Thoracic aorta (tissue), 2 donors: ENCODE measurements at regions not wholly inside any gene's neighbourhood (a gene's known extent, or its start where the extent isn't known, plus 50 kb on each side); places are given as distances from the start of the nearest gene placed in this dataset.
A peak's percentile ranks its signal among the peaks of the same experiment; 100 is the strongest.
"Not testable (repeated sequence)": the region's sequence is repeated elsewhere in the genome, so short reads cannot be mapped to it uniquely, and the experiment has no call there.

ENCODE experiments used
- ATAC-seq: fragments of 150-250 bp; one replicate; pipeline ENCODE4 v1.8.0; 2017; ENCODE audit warnings: low read depth; ENCODE audit not compliant: insufficient number of reproducible peaks, low FRiP score
- DNase-seq: peaks from one replicate; pipeline ENCODE4 v3.0.0-alpha.2; 2020; ENCODE audit warnings: low spot score
- H3K27ac ChIP-seq, 2 donors: fragments of 200-600 bp; sonication (generic); 1 replicate in 1 of 2; 2 replicates in 1 of 2; pipeline ENCODE4 v1.5.1; 2016; ENCODE audit warnings: mild to moderate bottlenecking in 2 of 2, moderate library complexity in 2 of 2
- H3K27me3 ChIP-seq: fragments of 200-600 bp; sonication (generic); replicated peaks from 2 replicates; pipeline ENCODE4 v1.6.0; 2016; ENCODE audit warnings: mild to moderate bottlenecking; ENCODE audit not compliant: insufficient read depth
- H3K36me3 ChIP-seq: fragments of 200-600 bp; sonication (generic); one replicate; pipeline ENCODE4 v1.5.1; 2016
- H3K4me1 ChIP-seq, 2 donors: fragments of 200-600 bp; sonication (generic); 1 replicate in 1 of 2; 2 replicates in 1 of 2; pipeline versions ENCODE4 v1.5.1 to v1.6.0; 2016; ENCODE audit warnings: low read depth in 2 of 2, mild to moderate bottlenecking in 1 of 2; ENCODE audit not compliant: control insufficient read depth in 1 of 2
- H3K4me3 ChIP-seq: fragments of 200-600 bp; sonication (generic); 2 replicates; pipeline ENCODE4 v1.5.1; 2016; ENCODE audit warnings: mild to moderate bottlenecking
- H3K9me3 ChIP-seq: fragments of 200-600 bp; sonication (generic); 2 replicates; pipeline ENCODE4 v1.5.1; 2016
- CTCF ChIP-seq: fragments of 200-600 bp; sonication (generic); IDR thresholded peaks from one replicate; pipeline ENCODE4 v1.5.1; 2019; ENCODE audit warnings: antibody characterized with exemption

GRCh38 chr3:170690661-170690981, 104.7 kb upstream of the SLC7A14 start:
- peaks cover 12 to 18% of the 10 kb centered on the region in 2 donors for H3K4me1 ChIP-seq
- no peaks in the 10 kb centered on the region for H3K9me3 ChIP-seq
- DNase-seq (no peak), ATAC-seq (no peak)
- H3K4me3 ChIP-seq, result no peak overlapping the region
- no peaks in the 10 kb centered on the region for H3K36me3 ChIP-seq
- H3K27ac ChIP-seq, result peak overlapping the region in 1 of 2 donors; percentile 64
- TF ChIP-seq CTCF, result no peak
- H3K27me3 ChIP-seq, result no peaks in the 10 kb centered on the region

- H3K4me1 ChIP-seq, result peaks cover 12 to 18% of the 10 kb centered on the region in 2 donors
- no peak overlapping the region for H3K4me3 ChIP-seq
- no peak for DNase-seq
- no peaks in the 10 kb centered on the region for H3K9me3 ChIP-seq
- H3K27ac ChIP-seq, result peak overlapping the region; percentile 10 to 64
- no peak for ATAC-seq
- TF ChIP-seq CTCF, result peak; percentile 49
- H3K27me3 ChIP-seq, result no peaks in the 10 kb centered on the region
- no peaks in the 10 kb centered on the region for H3K36me3 ChIP-seq
These were observed 104.2 kb upstream of the SLC7A14 start for GRCh38 chr3:170689893-170690660.

GRCh38 chr3:170689296-170689829, 103.5 kb upstream of the SLC7A14 start:
- H3K27ac ChIP-seq, result peak overlapping the region; percentile 10 to 64
- DNase-seq (no peak), ATAC-seq (no peak)
- TF ChIP-seq CTCF, result no peak
- H3K4me3 ChIP-seq, result no peak overlapping the region
- H3K27me3 ChIP-seq, result no peaks in the 10 kb centered on the region
- peaks cover 12 to 18% of the 10 kb centered on the region in 2 donors for H3K4me1 ChIP-seq
- no peaks in the 10 kb centered on the region for H3K36me3 ChIP-seq
- no peaks in the 10 kb centered on the region for H3K9me3 ChIP-seq

- H3K36me3 ChIP-seq, DNase-seq, H3K27me3 ChIP-seq, H3K9me3 ChIP-seq, H3K27ac ChIP-seq, ATAC-seq, H3K4me3 ChIP-seq: not testable (repeated sequence)
- peaks cover 12 to 18% of the 10 kb centered on the region in 2 donors for H3K4me1 ChIP-seq
These were observed 102.3 kb upstream of the SLC7A14 start for GRCh38 chr3:170688222-170688621.

- no peak for ATAC-seq
- Histone ChIP-seq H3K4me3 (no peak overlapping the region), H3K4me1 (no peaks in the 10 kb centered on the region), H3K27ac (no peak overlapping the region), H3K27me3 (no peaks in the 10 kb centered on the region), H3K9me3 (no peaks in the 10 kb centered on the region), H3K36me3 (no peaks in the 10 kb centered on the region)
- no peak for DNase-seq
- no peak for TF ChIP-seq CTCF
These were observed 94.7 kb upstream of the SLC7A14 start for GRCh38 chr3:170680593-170680992.
